ENCODE measurements at regions not wholly inside any gene's neighbourhood (a gene's known extent, or its start where the extent isn't known, plus 50 kb on each side); places are given as distances from the start of the nearest gene placed in this dataset.
A peak's percentile ranks its signal among the peaks of the same experiment; 100 is the strongest.

GRCh38 chr14:97634751-97635150, 837.6 kb downstream of the VRK1 start:
- ATAC-seq (ENCODE audit: insufficient number of reproducible peaks, low FRiP score, low read depth) (no peak), DNase-seq (ENCODE audit: low spot score) (no peak)
- Histone ChIP-seq H3K4me1 (ENCODE audit: control insufficient read depth in 1 of 2, low read depth in 2 of 2) (no peaks in the 10 kb centered on the region), H3K36me3 (no peaks in the 10 kb centered on the region), H3K4me3 (peak overlapping the region; percentile 60), H3K27me3 (replicated peaks; ENCODE audit: insufficient read depth) (no peaks in the 10 kb centered on the region), H3K9me3 (no peaks in the 10 kb centered on the region), H3K27ac (no peak overlapping the region)
- no peak for TF ChIP-seq CTCF (IDR thresholded peaks at IDR 0.05)

DNA sequence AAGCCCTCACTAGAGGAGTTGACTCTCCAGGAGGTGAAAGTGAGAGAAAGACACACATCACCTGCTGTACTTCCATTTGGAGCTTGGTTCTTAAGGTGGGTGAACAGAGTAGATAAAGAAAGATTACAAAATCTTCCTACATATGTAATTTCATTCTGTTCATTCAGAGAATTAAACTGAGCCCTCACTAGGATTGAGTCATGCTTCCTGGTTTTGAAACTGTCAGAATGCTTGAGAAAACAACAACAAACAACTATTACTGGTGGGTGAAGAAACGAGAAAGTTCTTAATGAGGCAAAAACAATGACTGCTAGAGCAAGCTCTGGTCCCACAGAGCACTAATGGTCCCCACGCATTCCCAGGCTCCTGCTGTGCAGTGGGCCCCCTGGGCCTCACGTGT, 841.7 kb downstream of the VRK1 start:
- Histone ChIP-seq H3K27ac (no peak overlapping the region), H3K4me1 (ENCODE audit: control insufficient read depth in 1 of 2, low read depth in 2 of 2) (no peaks in the 10 kb centered on the region), H3K36me3 (no peaks in the 10 kb centered on the region), H3K9me3 (no peaks in the 10 kb centered on the region), H3K4me3 (no peak overlapping the region), H3K27me3 (replicated peaks; ENCODE audit: insufficient read depth) (no peaks in the 10 kb centered on the region)
- ATAC-seq (ENCODE audit: insufficient number of reproducible peaks, low FRiP score, low read depth): no peak
- TF ChIP-seq CTCF (IDR thresholded peaks at IDR 0.05): no peak
- DNase-seq (ENCODE audit: low spot score): no peak

GRCh38 chr14:97640031-97640430, 842.8 kb downstream of the VRK1 start:
- no peak for DNase-seq (ENCODE audit: low spot score)
- TF ChIP-seq CTCF (IDR thresholded peaks at IDR 0.05): no peak
- H3K27ac ChIP-seq: no peak overlapping the region
- no peaks in the 10 kb centered on the region for H3K27me3 ChIP-seq (replicated peaks; ENCODE audit: insufficient read depth)
- H3K36me3 ChIP-seq: no peaks in the 10 kb centered on the region
- no peak overlapping the region for H3K4me3 ChIP-seq
- H3K9me3 ChIP-seq: no peaks in the 10 kb centered on the region
- ATAC-seq (ENCODE audit: insufficient number of reproducible peaks, low FRiP score, low read depth): no peak
- no peaks in the 10 kb centered on the region for H3K4me1 ChIP-seq (ENCODE audit: control insufficient read depth in 1 of 2, low read depth in 2 of 2)

- no peaks in the 10 kb centered on the region for H3K27me3 ChIP-seq (replicated peaks; ENCODE audit: insufficient read depth)
- no peak overlapping the region for H3K4me3 ChIP-seq
- no peak for TF ChIP-seq CTCF (IDR thresholded peaks at IDR 0.05)
- H3K9me3 ChIP-seq: no peaks in the 10 kb centered on the region
- H3K27ac ChIP-seq: no peak overlapping the region
- no peaks in the 10 kb centered on the region for H3K36me3 ChIP-seq
- no peak for ATAC-seq (ENCODE audit: insufficient number of reproducible peaks, low FRiP score, low read depth)
- DNase-seq (ENCODE audit: low spot score): no peak
- H3K4me1 ChIP-seq (ENCODE audit: control insufficient read depth in 1 of 2, low read depth in 2 of 2): no peaks in the 10 kb centered on the region
These were observed 844.6 kb downstream of the VRK1 start for GRCh38 chr14:97641827-97642226.

DNA sequence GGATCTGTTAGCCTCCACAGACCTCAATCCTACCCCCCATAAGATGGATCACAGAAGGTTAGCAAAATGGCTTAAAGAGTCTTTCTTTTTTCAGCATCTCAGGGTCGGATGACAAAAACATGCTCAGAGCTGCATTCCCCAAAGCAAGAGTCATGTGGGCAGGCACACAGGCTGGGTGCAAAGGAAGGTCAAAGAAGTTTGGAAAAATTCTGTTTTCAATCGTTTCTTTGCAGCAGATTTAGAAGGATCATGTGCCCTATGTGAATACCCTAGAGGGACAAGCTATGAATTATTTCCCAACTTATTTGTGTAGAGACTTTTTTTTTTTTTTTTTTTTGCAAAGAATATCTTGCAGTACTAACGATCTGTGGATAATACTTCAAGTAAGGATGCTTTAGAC, 845.4 kb downstream of the VRK1 start:
- no peaks in the 10 kb centered on the region for H3K27me3 ChIP-seq (replicated peaks; ENCODE audit: insufficient read depth)
- no peaks in the 10 kb centered on the region for H3K4me1 ChIP-seq (ENCODE audit: control insufficient read depth in 1 of 2, low read depth in 2 of 2)
- no peaks in the 10 kb centered on the region for H3K36me3 ChIP-seq
- H3K27ac ChIP-seq: no peak overlapping the region
- no peaks in the 10 kb centered on the region for H3K9me3 ChIP-seq
- DNase-seq (ENCODE audit: low spot score) (no peak), ATAC-seq (ENCODE audit: insufficient number of reproducible peaks, low FRiP score, low read depth) (no peak)
- no peak overlapping the region for H3K4me3 ChIP-seq
- no peak for TF ChIP-seq CTCF (IDR thresholded peaks at IDR 0.05)
